OCI-LY3 (cell line): ENCODE measurements at regions not wholly inside any gene's neighbourhood (a gene's known extent, or its start where the extent isn't known, plus 50 kb on each side); places are given as distances from the start of the nearest gene placed in this dataset.

Source experiments
- EZH2phosphoT487 ChIP-seq: fragments of 200-600 bp; shearing (Covaris generic); IDR thresholded peaks from 2 replicates; pipeline ENCODE4 v1.6.1; 2018; ENCODE audit warnings: antibody characterized with exemption, mixed run types, low read depth
- TF ChIP-seq, protein P1 (sequence below): fragments of 200-600, 300-600 bp; sonication (generic); IDR thresholded peaks from 2 replicates; pipeline ENCODE4 v1.5.1; 2014; ENCODE audit warnings: antibody characterized with exemption, low read length, low read depth

DNA sequence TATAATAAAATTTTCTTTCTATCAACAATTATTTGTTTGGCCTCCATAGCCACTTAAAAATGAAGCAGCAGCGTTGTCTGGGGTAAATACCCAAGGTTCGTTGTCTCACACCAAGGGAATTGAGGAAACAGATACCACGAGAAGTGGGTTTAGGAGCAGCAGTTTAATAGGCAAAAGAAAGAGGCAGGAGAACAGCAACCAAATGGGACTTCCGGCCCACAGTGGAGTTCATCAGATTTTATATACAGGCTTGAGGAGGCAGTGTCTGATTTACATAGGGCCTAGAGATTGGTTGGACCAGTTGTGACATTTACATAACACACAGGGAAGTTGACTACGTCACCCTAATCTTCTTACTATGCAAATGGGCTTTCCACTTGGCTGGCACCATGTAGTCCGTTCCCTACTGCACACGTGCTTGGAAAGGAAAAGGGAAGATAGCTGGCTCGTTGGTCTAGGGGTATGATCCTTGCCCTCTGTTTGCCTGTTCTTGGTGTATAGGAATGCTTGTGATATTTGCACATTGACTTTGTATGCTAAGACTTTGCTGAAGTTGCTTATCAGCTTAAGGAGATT is 61.5 kb upstream of the SETMAR start:
- TF ChIP-seq, protein P1, sequence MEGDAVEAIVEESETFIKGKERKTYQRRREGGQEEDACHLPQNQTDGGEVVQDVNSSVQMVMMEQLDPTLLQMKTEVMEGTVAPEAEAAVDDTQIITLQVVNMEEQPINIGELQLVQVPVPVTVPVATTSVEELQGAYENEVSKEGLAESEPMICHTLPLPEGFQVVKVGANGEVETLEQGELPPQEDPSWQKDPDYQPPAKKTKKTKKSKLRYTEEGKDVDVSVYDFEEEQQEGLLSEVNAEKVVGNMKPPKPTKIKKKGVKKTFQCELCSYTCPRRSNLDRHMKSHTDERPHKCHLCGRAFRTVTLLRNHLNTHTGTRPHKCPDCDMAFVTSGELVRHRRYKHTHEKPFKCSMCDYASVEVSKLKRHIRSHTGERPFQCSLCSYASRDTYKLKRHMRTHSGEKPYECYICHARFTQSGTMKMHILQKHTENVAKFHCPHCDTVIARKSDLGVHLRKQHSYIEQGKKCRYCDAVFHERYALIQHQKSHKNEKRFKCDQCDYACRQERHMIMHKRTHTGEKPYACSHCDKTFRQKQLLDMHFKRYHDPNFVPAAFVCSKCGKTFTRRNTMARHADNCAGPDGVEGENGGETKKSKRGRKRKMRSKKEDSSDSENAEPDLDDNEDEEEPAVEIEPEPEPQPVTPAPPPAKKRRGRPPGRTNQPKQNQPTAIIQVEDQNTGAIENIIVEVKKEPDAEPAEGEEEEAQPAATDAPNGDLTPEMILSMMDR: no peak
- no peak for TF ChIP-seq EZH2phosphoT487
